ENCODE measurements at regions not wholly inside any gene's neighbourhood (a gene's known extent, or its start where the extent isn't known, plus 50 kb on each side); places are given as distances from the start of the nearest gene placed in this dataset.

DNA sequence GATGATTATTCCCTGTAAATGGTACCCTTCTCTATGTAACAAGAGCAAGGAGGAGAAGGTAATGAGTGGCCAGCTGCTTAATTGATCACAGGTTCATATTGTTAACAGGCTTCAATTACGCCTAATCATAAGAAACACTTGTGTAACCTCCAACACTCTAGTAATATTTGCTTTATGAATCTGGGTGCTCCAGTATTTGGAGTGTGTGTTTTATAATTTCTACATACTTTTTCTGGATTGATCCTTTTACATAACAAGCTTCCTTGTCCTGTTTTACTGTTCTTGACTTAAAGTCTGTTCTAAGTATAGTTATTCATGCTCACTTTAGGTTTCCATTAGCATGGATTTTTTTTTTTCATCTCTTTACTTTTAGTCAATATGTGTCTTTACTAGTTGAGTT, 984.2 kb downstream of the AMY1C start:
- Histone ChIP-seq H3K4me3 (ENCODE audit: low read length) (no peak overlapping the region), H3K4me2 (ENCODE audit: low read depth, low read length) (no peak overlapping the region), H3K4me1 (ENCODE audit: low read length) (no peaks in the 10 kb centered on the region), H3K9me2 (replicated peaks; ENCODE audit: insufficient read depth, low read length) (no peaks in the 10 kb centered on the region), H3K79me2 (ENCODE audit: low read length) (no peaks in the 10 kb centered on the region), H4K20me1 (ENCODE audit: insufficient read depth, low read length) (no peaks in the 10 kb centered on the region), H3K9ac (ENCODE audit: low read length) (no peak overlapping the region), H3F3A (ENCODE audit: insufficient read depth, low read length) (no peaks in the 10 kb centered on the region), H3K36me3 (replicated peaks; ENCODE audit: insufficient read depth, low read length) (no peaks in the 10 kb centered on the region), H2AFZ (ENCODE audit: low read length) (no peak overlapping the region), H3K27me3 (replicated peaks; ENCODE audit: insufficient read depth, low read length) (no peaks in the 10 kb centered on the region), H3K27ac (ENCODE audit: low read length) (no peak overlapping the region), H3K9me3 (replicated peaks; ENCODE audit: insufficient read depth, low read length) (no peaks in the 10 kb centered on the region)
- DNase-seq: no peak
- TF ChIP-seq, protein P1, sequence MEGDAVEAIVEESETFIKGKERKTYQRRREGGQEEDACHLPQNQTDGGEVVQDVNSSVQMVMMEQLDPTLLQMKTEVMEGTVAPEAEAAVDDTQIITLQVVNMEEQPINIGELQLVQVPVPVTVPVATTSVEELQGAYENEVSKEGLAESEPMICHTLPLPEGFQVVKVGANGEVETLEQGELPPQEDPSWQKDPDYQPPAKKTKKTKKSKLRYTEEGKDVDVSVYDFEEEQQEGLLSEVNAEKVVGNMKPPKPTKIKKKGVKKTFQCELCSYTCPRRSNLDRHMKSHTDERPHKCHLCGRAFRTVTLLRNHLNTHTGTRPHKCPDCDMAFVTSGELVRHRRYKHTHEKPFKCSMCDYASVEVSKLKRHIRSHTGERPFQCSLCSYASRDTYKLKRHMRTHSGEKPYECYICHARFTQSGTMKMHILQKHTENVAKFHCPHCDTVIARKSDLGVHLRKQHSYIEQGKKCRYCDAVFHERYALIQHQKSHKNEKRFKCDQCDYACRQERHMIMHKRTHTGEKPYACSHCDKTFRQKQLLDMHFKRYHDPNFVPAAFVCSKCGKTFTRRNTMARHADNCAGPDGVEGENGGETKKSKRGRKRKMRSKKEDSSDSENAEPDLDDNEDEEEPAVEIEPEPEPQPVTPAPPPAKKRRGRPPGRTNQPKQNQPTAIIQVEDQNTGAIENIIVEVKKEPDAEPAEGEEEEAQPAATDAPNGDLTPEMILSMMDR (IDR thresholded peaks at IDR 0.05; ENCODE audit: low read length): no peak
- no peak for TF ChIP-seq EZH2 (optimal IDR thresholded peaks at IDR 0.05; ENCODE audit: low read depth, low read length)
- TF ChIP-seq EZH2phosphoT487 (IDR thresholded peaks at IDR 0.05; ENCODE audit: low read length): no peak

DNA sequence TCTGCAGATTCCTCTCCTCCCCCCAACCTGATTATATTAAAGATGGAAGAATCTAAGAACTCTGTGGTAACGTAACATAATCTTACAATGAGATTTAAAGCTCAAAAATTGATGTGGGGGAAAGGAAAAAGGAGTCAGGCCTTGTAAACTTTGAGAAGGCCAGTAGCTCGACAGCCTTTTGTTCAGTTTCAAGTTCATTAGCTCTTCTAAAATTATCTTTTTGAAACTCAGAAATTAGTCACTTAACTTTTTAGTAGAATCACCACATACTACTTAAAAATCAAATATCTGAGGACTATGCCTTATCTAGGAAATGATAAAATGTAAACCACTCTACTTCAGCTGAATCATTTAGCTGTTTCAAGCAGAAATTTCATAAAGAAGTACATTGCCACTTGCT, 996.2 kb downstream of the AMY1C start:
- DNase-seq: no peak
- H4K20me1 ChIP-seq (ENCODE audit: insufficient read depth, low read length): no peaks in the 10 kb centered on the region
- no peak overlapping the region for H3K4me2 ChIP-seq (ENCODE audit: low read depth, low read length)
- H3K4me3 ChIP-seq (ENCODE audit: low read length): no peak overlapping the region
- H3K9me2 ChIP-seq (replicated peaks; ENCODE audit: insufficient read depth, low read length): no peaks in the 10 kb centered on the region
- no peaks in the 10 kb centered on the region for H3F3A ChIP-seq (ENCODE audit: insufficient read depth, low read length)
- H2AFZ ChIP-seq (ENCODE audit: low read length): no peak overlapping the region
- no peak overlapping the region for H3K27ac ChIP-seq (ENCODE audit: low read length)
- H3K9me3 ChIP-seq (replicated peaks; ENCODE audit: insufficient read depth, low read length): no peaks in the 10 kb centered on the region
- TF ChIP-seq EZH2phosphoT487 (IDR thresholded peaks at IDR 0.05; ENCODE audit: low read length): no peak
- TF ChIP-seq, protein P1 (IDR thresholded peaks at IDR 0.05; ENCODE audit: low read length): no peak
- no peak for TF ChIP-seq EZH2 (optimal IDR thresholded peaks at IDR 0.05; ENCODE audit: low read depth, low read length)
- H3K27me3 ChIP-seq (replicated peaks; ENCODE audit: insufficient read depth, low read length): no peaks in the 10 kb centered on the region
- H3K36me3 ChIP-seq (replicated peaks; ENCODE audit: insufficient read depth, low read length): no peaks in the 10 kb centered on the region
- H3K4me1 ChIP-seq (ENCODE audit: low read length): no peaks in the 10 kb centered on the region
- no peak overlapping the region for H3K9ac ChIP-seq (ENCODE audit: low read length)
- H3K79me2 ChIP-seq (ENCODE audit: low read length): no peaks in the 10 kb centered on the region

DNA sequence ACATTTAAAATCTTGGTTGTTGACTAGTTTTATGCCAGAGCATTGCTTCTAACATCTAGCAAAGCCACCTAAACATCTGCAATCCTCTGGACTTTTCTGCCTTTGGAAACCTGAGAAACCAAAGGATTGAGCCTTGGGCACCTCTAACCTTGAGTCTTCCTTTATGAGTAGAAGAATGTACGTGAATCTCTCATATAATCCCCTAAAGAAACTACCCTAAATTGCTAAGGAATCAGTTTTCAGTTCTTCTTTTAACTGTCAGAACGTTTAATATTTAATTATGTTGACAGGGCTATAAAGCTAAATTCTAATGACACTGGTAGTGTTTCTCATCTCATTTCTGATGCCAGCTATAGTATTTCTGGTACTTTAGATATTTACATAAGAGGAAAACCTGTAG, 997.3 kb downstream of the AMY1C start:
- no peaks in the 10 kb centered on the region for H3K9me3 ChIP-seq (replicated peaks; ENCODE audit: insufficient read depth, low read length)
- no peaks in the 10 kb centered on the region for H3K9me2 ChIP-seq (replicated peaks; ENCODE audit: insufficient read depth, low read length)
- H2AFZ ChIP-seq (ENCODE audit: low read length): no peak overlapping the region
- DNase-seq: no peak
- H3K9ac ChIP-seq (ENCODE audit: low read length): no peak overlapping the region
- H3F3A ChIP-seq (ENCODE audit: insufficient read depth, low read length): no peaks in the 10 kb centered on the region
- H3K27me3 ChIP-seq (replicated peaks; ENCODE audit: insufficient read depth, low read length): no peaks in the 10 kb centered on the region
- no peaks in the 10 kb centered on the region for H3K79me2 ChIP-seq (ENCODE audit: low read length)
- no peaks in the 10 kb centered on the region for H4K20me1 ChIP-seq (ENCODE audit: insufficient read depth, low read length)
- TF ChIP-seq EZH2phosphoT487 (IDR thresholded peaks at IDR 0.05; ENCODE audit: low read length) (no peak), EZH2 (optimal IDR thresholded peaks at IDR 0.05; ENCODE audit: low read depth, low read length) (no peak)
- TF ChIP-seq, protein P1 (IDR thresholded peaks at IDR 0.05; ENCODE audit: low read length): no peak
- H3K4me1 ChIP-seq (ENCODE audit: low read length): no peaks in the 10 kb centered on the region
- no peaks in the 10 kb centered on the region for H3K36me3 ChIP-seq (replicated peaks; ENCODE audit: insufficient read depth, low read length)
- H3K4me2 ChIP-seq (ENCODE audit: low read depth, low read length): no peak overlapping the region
- H3K27ac ChIP-seq (ENCODE audit: low read length): no peak overlapping the region
- no peak overlapping the region for H3K4me3 ChIP-seq (ENCODE audit: low read length)

Data from MM.1S (cell line).